ENCODE measurements at regions not wholly inside any gene's neighbourhood (a gene's known extent, or its start where the extent isn't known, plus 50 kb on each side); places are given as distances from the start of the nearest gene placed in this dataset.

- DNase-seq = no peak
Measured at GRCh38 chr4:3704669-3705068, 61.5 kb upstream of the ADRA2C start.

GRCh38 chr4:3703677-3704521, 62.3 kb upstream of the ADRA2C start:
- no peak for DNase-seq

GRCh38 chr4:3703343-3703676, 62.9 kb upstream of the ADRA2C start:
- no peak for DNase-seq

DNA sequence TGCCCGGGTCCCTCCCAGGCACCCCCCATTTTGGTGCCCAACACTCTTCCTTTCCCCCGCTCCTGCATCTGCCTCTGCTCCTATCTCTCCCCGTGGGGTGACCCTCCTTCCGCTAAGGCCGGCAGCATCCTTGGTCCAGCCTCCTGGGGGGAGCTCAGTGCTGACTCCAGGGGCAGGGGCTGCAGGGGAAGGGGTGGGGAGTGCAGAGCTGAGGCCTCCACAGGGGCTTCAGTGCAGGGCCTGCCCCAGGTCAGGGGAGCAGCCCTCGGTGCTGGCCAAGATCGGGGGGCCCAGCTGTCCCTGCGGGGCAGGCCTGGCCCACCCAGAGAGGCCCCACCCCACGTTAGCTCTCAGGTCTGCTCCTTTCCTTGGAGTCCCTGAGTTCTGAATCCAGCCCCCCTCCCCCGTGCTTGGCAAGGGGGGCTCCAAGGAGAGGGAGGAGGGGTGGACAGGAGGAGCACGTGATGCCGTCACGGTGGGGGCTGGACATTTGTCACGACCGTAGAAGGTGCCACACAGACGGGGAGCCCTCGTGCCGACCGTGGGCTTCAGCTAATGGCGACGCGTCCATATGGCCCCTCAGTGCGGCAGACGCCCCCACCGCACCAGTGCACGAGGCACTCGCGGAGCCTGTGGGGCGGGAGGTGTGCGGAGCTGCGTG, 63.5 kb upstream of the ADRA2C start:
- DNase-seq = no peak

DNA sequence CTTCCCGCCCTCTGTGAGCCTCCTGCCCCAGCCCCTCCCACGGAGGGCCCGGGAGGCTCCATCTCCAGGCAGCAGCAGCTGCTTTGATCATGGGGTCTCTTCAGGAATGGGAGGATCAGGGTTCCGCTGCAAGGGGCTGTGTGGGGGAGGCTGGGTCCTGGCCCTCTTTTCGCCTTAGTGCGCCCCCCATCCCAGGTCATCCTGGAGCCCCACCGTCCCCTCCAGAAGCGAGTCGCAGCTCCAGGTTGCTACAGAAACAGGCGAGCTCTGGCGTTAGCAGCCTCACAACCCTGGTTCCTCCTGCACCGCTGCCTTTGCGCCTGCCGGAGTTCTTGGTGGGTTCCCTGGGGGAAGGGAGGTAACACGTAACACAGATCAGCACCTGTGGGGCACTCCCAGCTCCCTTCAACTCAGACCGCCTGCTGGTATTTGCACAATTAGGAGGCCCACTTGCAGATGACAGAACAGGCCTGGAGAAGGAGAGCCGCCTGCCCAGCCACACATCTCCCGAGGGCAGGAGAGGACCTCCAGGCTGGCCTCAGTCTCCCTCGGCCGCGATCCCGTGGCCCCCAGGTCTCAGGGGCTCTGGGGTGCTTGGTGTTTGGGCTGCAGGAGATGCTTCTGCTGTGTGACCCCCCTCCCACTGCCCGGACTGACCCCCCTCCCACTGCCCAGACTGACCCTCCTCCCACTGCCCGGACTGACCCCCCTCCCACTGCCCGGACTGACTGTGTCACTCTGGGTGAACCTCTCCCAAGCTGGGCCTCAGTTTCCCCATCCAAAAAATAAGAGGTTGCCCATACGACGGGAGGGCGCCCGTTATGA, 64.2 kb upstream of the ADRA2C start:
- DNase-seq = no peak

GRCh38 chr4:3701271-3701734, 64.9 kb upstream of the ADRA2C start:
- no peak for DNase-seq

DNA sequence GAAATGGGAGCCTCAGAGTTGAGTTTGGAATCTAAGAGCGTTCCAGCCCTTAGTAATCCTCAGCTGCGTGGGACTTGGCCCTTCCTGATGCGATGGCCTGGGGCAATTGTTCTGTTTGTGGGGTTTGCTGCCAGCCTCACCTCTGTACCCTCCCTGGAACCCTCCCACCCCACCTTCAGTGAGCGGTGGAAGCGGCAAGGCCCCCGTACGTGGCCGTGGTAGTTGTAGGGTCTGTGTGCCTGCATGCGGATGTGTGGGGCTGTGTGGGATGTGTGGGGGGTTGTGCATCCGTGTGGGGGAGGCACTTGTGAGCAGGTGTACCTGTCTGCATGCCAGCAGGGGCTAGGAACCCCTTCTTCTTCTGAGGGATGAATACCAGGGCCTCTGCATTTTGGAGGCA, 65.4 kb upstream of the ADRA2C start:
- no peak for DNase-seq

- no peak for DNase-seq
Measured at GRCh38 chr4:3700223-3700622, 66.0 kb upstream of the ADRA2C start.

DNA sequence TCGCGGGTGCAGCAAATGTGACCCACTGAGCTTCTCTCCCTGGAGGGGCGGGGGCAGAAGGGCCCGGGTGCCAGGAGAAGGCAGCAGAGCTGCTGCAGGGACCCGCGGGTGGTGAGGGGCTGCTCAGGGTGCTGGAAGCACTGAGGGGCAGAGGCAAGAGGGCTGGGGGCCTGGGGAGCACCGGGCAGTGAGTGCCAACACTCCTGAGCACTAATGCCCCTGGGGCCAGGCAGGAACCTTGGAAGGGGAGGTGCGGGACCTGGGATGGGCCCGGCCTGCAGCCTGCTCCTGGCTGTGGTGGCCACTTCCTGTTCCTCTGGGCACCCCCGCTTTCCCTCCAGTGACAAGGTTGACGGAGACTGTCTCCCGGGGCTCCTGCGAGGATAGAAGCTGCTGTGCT, 66.5 kb upstream of the ADRA2C start:
- no peak for DNase-seq

DNA sequence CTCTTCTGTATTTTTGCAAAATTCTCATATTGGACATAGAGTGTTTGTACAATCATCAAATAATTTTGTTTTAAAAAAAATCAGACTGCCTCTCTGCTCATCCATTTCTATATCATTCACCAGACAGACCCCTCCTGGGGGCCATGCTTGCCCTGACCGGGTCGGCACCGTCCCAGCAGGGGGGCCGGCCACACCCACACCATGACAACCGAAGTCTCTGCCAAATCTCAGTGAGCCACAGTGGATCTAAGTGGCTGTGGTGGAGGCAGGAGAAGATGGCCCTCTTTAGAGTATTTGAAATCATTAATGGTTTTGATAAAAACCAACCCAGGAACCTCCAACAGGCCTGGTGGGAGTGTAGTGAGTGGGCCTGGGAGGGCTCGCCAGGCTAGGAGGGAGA, 66.9 kb upstream of the ADRA2C start:
- no peak for DNase-seq

- no peak for DNase-seq
Measured at GRCh38 chr4:3697033-3697432, 69.2 kb upstream of the ADRA2C start.

DNA sequence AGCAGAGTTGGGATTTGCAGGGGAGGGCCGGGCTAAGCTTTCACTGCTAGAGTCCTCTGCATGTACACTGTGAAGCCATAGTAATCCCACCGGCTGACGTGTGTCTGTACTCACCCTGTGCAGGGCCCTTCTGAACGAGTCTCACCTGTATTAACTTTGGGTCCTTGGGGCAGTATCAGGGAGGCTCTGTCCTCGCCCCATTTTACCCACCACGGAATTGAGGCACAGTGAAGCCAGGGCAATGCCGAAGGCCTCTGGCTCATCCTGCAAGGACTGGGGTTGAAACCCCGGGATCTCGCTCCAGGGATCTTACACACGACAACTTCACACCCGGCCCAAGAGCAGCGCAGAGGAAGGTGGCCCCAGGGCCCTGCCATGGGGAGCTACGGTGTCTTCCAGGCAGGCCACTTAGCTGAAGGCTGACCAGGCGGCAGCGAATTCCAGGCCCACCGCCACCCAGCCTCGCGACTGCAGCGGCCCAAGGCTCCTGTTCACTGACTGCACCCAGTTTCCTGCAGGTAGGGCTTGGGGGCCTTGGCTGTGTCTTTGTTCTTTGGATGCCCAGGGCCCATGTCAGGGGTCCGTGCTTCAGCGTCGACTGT, 75.5 kb upstream of the ADRA2C start:
- DNase-seq = no peak

- DNase-seq = no peak
Measured at GRCh38 chr4:3689576-3690550, 76.3 kb upstream of the ADRA2C start.

GRCh38 chr4:3689006-3689405, 77.2 kb upstream of the ADRA2C start:
- no peak for DNase-seq

DNA sequence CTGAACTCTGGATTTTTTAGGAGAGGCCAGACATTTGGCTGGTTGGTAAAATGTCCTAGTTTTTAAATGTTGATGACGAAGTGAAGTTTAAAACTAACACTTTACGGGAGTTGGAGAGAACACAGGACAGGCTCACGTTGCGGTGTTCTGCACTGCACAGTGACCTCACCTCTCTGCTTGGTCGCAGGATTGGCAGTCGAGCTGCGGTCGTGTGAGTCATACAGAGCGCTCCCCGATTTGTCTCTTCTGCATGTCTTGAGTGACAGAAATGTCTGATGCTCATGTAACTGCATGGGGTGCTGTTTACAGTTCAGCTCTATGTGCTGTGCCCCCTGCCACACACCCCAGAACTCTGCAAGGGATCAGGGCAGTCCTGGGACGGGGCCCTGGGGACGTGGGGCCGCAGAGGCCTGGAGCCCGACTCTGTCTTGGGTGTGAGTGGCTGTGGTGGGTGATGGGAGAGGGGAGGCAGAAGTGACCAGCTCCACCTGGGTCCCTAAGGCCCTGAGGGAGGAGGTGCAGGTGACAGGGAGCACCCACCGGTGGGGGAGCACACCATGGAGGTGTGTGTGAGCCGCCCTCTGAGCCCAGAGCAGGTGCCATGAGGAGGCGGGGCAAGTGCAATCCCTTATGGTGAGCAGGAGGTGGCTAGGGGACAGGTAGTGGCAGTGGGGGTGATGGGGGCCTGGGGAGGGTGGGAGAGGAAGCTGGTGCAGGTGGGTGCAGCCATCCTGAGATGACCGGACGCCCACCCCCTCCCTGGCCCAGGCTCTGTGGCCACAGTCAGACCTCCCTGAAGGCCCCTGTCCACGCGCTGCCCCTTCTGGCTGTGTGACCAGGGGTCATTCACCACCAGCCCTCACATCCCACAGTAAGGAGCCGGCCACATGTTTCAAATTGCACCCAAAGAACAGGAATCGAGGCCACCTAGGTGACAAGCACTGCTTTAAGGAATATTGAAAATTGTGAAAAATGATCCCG, 77.9 kb upstream of the ADRA2C start:
- DNase-seq = no peak

- DNase-seq = no peak
Measured at GRCh38 chr4:3687538-3687937, 78.6 kb upstream of the ADRA2C start.

DNA sequence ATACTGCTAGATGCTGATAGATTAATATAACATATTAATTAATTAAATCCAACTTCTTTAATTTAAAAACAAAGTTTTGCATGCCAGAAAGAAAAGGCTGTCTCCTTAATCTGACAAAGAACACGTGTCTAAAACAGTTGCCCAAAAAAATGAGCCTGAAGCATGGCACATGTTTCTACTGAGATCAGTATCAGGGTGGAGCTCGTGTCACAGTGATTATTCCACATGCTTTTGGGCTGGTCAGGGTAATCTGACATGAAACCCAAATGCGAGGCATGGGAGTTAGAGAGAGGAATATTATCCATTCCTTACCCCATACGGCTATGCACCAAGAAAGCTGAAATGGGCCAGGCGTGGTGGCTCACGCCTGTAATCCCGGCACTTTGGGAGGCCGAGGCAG, 79.4 kb upstream of the ADRA2C start:
- DNase-seq = no peak

DNA sequence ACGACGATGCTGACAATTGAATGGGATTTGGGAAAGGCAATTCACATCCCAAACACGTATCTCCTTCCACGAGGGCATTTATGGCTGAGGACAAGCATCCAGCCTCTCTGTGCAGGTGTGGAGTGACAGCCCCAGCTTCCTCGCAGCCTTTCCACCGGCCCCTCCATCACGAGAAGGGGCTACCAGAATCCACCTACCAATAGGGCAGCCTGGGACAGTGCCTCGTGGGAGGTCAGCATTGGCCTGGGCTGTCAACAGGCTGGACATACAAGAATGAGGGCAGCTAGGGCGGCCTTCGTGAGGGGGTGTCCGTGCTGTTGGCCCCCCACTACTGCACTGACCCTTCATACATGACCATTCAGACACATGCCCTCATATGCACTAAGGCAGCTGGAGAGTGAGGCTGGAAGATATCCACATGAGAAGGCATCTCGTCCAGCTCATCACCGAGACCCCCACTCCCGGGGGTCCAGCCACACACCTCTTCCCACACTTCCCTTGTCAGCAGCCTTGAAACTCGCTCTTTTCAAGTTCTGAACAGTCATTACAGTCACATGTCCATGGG, 81.0 kb upstream of the ADRA2C start:
- DNase-seq = no peak

GRCh38 chr4:3684546-3684945, 81.6 kb upstream of the ADRA2C start:
- no peak for DNase-seq

DNA sequence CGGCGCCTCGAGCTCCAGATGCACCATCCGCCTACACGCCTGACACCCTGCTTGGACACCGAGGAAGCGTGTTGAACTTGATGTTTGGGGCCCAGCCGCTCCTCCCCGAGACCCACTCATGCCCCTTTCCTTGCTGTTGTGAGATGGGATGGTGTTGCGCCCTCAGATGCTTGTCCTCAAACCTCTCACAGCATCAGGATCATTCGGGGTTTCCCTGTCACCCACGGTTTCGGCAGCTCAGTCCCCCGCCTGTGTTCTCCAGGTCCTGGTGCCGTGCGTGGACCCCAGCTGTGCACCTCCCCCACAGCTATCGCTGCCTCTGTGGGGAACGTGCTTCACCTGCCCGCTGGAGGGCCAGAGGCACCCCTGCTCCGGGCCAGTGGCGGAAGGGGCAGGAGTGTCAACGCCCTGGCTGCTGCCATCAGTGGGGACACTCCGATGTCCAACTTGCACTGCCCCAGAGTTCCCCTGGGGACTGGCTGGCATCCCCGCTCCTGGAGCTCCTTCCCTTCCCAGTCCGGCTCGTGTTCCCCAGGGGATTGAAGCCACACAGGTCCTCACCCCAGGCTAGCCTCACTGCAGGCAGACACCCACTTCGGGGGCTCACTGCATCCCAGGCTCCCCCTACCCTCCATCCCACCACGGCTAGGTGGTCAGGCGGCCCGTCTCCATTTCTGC, 82.3 kb upstream of the ADRA2C start:
- no peak for DNase-seq

All from cerebellar nuclear complex (tissue), 1 donor.